Thoracic aorta (tissue), 2 donors: ENCODE measurements at regions not wholly inside any gene's neighbourhood (a gene's known extent, or its start where the extent isn't known, plus 50 kb on each side); places are given as distances from the start of the nearest gene placed in this dataset.

ENCODE experiments used
- ATAC-seq: fragments of 150-250 bp; one replicate; pipeline ENCODE4 v1.8.0; 2017; ENCODE audit warnings: low read depth; ENCODE audit not compliant: insufficient number of reproducible peaks, low FRiP score
- DNase-seq: peaks from one replicate; pipeline ENCODE4 v3.0.0-alpha.2; 2020; ENCODE audit warnings: low spot score
- H3K27ac ChIP-seq, 2 donors: fragments of 200-600 bp; sonication (generic); 1 replicate in 1 of 2; 2 replicates in 1 of 2; pipeline ENCODE4 v1.5.1; 2016; ENCODE audit warnings: mild to moderate bottlenecking in 2 of 2, moderate library complexity in 2 of 2
- H3K27me3 ChIP-seq: fragments of 200-600 bp; sonication (generic); replicated peaks from 2 replicates; pipeline ENCODE4 v1.6.0; 2016; ENCODE audit warnings: mild to moderate bottlenecking; ENCODE audit not compliant: insufficient read depth
- H3K36me3 ChIP-seq: fragments of 200-600 bp; sonication (generic); one replicate; pipeline ENCODE4 v1.5.1; 2016
- H3K4me1 ChIP-seq, 2 donors: fragments of 200-600 bp; sonication (generic); 1 replicate in 1 of 2; 2 replicates in 1 of 2; pipeline versions ENCODE4 v1.5.1 to v1.6.0; 2016; ENCODE audit warnings: low read depth in 2 of 2, mild to moderate bottlenecking in 1 of 2; ENCODE audit not compliant: control insufficient read depth in 1 of 2
- H3K4me3 ChIP-seq: fragments of 200-600 bp; sonication (generic); 2 replicates; pipeline ENCODE4 v1.5.1; 2016; ENCODE audit warnings: mild to moderate bottlenecking
- H3K9me3 ChIP-seq: fragments of 200-600 bp; sonication (generic); 2 replicates; pipeline ENCODE4 v1.5.1; 2016
- TF ChIP-seq, protein P1 (sequence below): fragments of 200-600 bp; sonication (generic); IDR thresholded peaks from one replicate; pipeline ENCODE4 v1.5.1; 2019; ENCODE audit warnings: antibody characterized with exemption

DNA sequence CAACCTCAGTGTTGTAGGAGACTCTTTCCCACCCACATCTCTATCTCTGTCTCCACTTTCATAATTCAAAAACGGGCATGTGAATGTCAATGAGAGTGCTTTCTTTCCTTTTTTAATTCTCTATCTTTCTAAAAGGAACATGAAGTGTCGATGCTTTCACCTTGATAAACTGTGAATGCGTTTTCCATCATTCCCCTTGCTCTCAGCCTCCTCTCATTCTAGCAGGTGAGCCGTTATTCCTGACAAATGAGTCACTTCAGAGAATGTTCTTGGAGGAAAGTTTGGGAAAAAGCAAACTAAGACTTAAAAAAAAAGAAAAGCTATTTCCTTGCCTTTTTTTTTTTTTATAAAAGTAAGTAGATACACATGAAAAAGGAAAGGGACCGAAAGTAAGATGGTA is 226.0 kb upstream of the C1orf87 start:
- Histone ChIP-seq H3K27me3 (no peaks in the 10 kb centered on the region), H3K4me3 (no peak overlapping the region), H3K36me3 (no peaks in the 10 kb centered on the region), H3K9me3 (no peaks in the 10 kb centered on the region), H3K4me1 (no peaks in the 10 kb centered on the region), H3K27ac (no peak overlapping the region)
- TF ChIP-seq, protein P1, sequence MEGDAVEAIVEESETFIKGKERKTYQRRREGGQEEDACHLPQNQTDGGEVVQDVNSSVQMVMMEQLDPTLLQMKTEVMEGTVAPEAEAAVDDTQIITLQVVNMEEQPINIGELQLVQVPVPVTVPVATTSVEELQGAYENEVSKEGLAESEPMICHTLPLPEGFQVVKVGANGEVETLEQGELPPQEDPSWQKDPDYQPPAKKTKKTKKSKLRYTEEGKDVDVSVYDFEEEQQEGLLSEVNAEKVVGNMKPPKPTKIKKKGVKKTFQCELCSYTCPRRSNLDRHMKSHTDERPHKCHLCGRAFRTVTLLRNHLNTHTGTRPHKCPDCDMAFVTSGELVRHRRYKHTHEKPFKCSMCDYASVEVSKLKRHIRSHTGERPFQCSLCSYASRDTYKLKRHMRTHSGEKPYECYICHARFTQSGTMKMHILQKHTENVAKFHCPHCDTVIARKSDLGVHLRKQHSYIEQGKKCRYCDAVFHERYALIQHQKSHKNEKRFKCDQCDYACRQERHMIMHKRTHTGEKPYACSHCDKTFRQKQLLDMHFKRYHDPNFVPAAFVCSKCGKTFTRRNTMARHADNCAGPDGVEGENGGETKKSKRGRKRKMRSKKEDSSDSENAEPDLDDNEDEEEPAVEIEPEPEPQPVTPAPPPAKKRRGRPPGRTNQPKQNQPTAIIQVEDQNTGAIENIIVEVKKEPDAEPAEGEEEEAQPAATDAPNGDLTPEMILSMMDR, result no peak
- no peak for ATAC-seq
- DNase-seq, result no peak

DNA sequence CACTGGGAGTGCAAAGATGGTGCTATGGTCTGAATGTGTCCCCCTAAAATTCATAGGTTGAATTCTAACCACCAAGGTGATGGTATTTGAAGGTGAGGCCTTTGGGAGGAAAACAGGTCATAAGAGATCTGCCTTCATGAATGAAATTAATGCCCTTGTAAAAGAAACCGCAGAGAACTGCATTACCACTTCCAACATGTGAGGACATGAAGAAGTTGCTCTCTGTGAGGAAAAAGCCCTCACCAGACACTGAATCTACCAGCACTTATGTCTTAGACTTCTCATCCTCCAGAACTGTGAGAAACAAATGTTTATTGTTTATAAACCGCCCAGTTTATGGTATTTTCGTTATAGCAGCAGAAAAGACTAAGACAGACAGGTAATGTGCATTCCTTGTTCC is 224.7 kb upstream of the C1orf87 start:
- Histone ChIP-seq H3K36me3 (no peaks in the 10 kb centered on the region), H3K9me3 (no peaks in the 10 kb centered on the region), H3K4me3 (no peak overlapping the region), H3K27ac (no peak overlapping the region), H3K27me3 (no peaks in the 10 kb centered on the region), H3K4me1 (no peaks in the 10 kb centered on the region)
- DNase-seq (no peak), ATAC-seq (no peak)
- TF ChIP-seq, protein P1, result no peak

DNA sequence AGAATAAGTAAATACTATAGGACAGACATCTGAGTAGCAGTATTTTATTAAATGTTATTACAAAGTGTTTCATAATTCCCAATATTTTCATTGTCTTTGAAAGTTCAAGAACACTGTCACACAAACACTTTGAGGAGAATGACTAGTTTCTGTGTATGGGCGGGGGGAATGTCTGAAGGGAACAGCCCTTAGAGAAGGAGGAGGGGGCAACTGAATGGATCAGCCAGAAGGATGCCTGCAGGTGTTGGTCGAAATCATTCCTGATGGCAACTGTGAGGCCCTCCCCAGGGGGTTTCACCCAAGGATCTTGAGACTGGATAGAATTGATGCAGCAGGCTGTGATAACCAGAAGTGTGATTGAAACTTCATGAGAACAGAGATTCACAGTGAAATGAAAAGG is 223.2 kb upstream of the C1orf87 start:
- Histone ChIP-seq H3K27me3 (no peaks in the 10 kb centered on the region), H3K36me3 (no peaks in the 10 kb centered on the region), H3K9me3 (no peaks in the 10 kb centered on the region), H3K4me3 (no peak overlapping the region), H3K27ac (no peak overlapping the region), H3K4me1 (no peaks in the 10 kb centered on the region)
- TF ChIP-seq, protein P1, result no peak
- no peak for ATAC-seq
- DNase-seq, result no peak

DNA sequence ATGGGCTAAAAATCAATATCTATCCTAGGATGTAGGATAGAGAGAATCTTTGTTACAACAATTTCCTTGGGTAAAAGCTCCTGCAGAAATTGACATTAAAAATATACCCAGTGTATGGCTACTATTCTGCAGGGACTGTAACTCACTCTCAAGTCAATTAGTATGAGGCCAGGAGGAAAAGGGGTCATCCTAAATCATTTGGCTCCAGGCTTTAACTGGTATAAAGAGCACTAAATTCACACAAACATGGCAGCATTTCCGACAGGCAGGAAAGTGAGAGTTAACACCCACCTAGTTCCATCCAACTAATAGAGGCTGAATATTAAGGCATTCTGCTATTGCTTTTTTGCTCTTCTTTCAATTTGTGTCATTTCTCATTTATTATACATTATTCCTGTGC is 218.6 kb upstream of the C1orf87 start:
- no peak for DNase-seq

DNA sequence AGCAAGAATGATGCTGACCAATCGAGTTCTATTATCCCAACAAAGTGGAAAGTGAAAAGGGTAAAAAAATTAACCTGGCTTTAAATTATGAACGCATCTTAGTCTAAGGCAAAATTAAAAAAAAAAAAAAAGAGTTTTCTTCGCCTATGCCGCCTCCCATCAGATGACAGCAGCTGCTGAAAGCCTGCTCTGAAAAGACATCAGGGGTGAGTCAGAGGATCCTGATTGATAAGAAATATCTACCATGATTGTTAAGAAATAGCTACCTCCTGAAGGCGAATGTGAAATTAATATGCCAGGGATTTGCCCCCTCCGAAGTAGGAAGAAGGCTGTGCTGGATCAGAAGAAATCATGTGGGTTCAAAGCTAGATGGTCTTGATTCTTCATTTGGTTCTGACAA is 216.8 kb upstream of the C1orf87 start:
- H3K36me3 ChIP-seq, result no peaks in the 10 kb centered on the region
- no peaks in the 10 kb centered on the region for H3K9me3 ChIP-seq
- H3K27ac ChIP-seq, result no peak overlapping the region
- DNase-seq (no peak), ATAC-seq (no peak)
- H3K27me3 ChIP-seq, result no peaks in the 10 kb centered on the region
- TF ChIP-seq, protein P1, result no peak
- H3K4me1 ChIP-seq, result no peaks in the 10 kb centered on the region
- H3K4me3 ChIP-seq, result no peak overlapping the region

More for the DNA sequence above, 218.6 kb upstream of the C1orf87 start:
- Histone ChIP-seq H3K9me3 (no peaks in the 10 kb centered on the region), H3K27ac (no peak overlapping the region), H3K27me3 (no peaks in the 10 kb centered on the region), H3K4me3 (no peak overlapping the region), H3K36me3 (no peaks in the 10 kb centered on the region), H3K4me1 (no peaks in the 10 kb centered on the region)
- TF ChIP-seq, protein P1, result no peak
- ATAC-seq, result no peak
